ENCODE measurements at regions not wholly inside any gene's neighbourhood (a gene's known extent, or its start where the extent isn't known, plus 50 kb on each side); places are given as distances from the start of the nearest gene placed in this dataset.

- H3K27me3 Mint-ChIP-seq, result no peaks in the 10 kb centered on the region
- no peaks in the 10 kb centered on the region for H4K20me1 ChIP-seq (ENCODE audit: control insufficient read depth, insufficient read depth, low read length, poor library complexity, severe bottlenecking)
- H3K9me3 ChIP-seq (ENCODE audit: control extremely low read depth in 1 of 3, control insufficient read depth in 2 of 3, insufficient read depth in 1 of 3, low read length in 2 of 3), result peaks cover 0 to 3% (median 0%) of the 10 kb centered on the region in 3 donors
- no peak overlapping the region for H3K27ac ChIP-seq (ENCODE audit: low read length in 2 of 2)
- H3K4me2 ChIP-seq (replicated peaks; ENCODE audit: low read depth, low read length, poor library complexity, severe bottlenecking), result no peak overlapping the region
- H3K36me3 ChIP-seq (replicated peaks in 1 of 2; ENCODE audit: control extremely low read depth in 1 of 2, control insufficient read depth in 1 of 2, extremely low read depth in 1 of 2, insufficient read depth in 2 of 2, low read length in 1 of 2), result no peaks in the 10 kb centered on the region
- 83% methylated on average over 1 of the region's 2 CpGs for WGBS (ENCODE audit: insufficient coverage)
- no peaks in the 10 kb centered on the region for H3K4me1 ChIP-seq (ENCODE audit: control insufficient read depth in 2 of 2, insufficient read depth in 2 of 2, low read length in 2 of 2)
- no peaks in the 10 kb centered on the region for H3K79me2 ChIP-seq (ENCODE audit: control insufficient read depth, insufficient read depth, low read length)
- H3K4me3 ChIP-seq (ENCODE audit: control extremely low read depth in 1 of 5, extremely low read depth in 1 of 5, insufficient read depth in 1 of 5, low read depth in 2 of 5, low read length in 4 of 5), result no peak overlapping the region
- H3K9me3 Mint-ChIP-seq (ENCODE audit: insufficient read depth), result no peaks in the 10 kb centered on the region
- TF ChIP-seq CTCF (IDR thresholded peaks at IDR 0.05) (no peak), EZH2 (IDR thresholded peaks at IDR 0.05; ENCODE audit: borderline replicate concordance, insufficient read depth, low read depth, low read length, poor library complexity, severe bottlenecking) (no peak)
- intact Hi-C loops (cut with micrococcal nuclease), result no loop called here
- ATAC-seq (ENCODE audit: low read depth) (no peak), DNase-seq (no peak)
- no peaks in the 10 kb centered on the region for H3K27me3 ChIP-seq (replicated peaks in 1 of 4; ENCODE audit: control extremely low read depth in 1 of 4, control insufficient read depth in 3 of 4, insufficient read depth in 4 of 4, low read length in 3 of 4)
- no peak overlapping the region for H3K9ac ChIP-seq (ENCODE audit: low read length)
- H3K27ac Mint-ChIP-seq, result no peak overlapping the region
- H3K4me3 Mint-ChIP-seq, result no peak overlapping the region
- POLR2A ChIA-PET, result no interaction called here
- CTCF ChIA-PET, result interaction anchor here (0.6 kb wide), 1 partner anchor 392 kb away, joined by 3 read pairs; no protein-coding TSS in a partner anchor
- H2AFZ ChIP-seq (ENCODE audit: insufficient read depth, low read depth, low read length, poor library complexity, severe bottlenecking), result no peak overlapping the region
- no peaks in the 10 kb centered on the region for H3K4me1 Mint-ChIP-seq
Observed at GRCh38 chr4:111631215-111631999, 513.8 kb upstream of the FAM241A start.

GRCh38 chr4:111632641-111633151, 512.6 kb upstream of the FAM241A start:
- intact Hi-C loops (cut with micrococcal nuclease), result no loop called here
- POLR2A ChIA-PET, result no interaction called here
- DNase-seq (no peak), ATAC-seq (ENCODE audit: low read depth) (no peak)
- no peak overlapping the region for H3K27ac ChIP-seq (ENCODE audit: low read length in 2 of 2)
- no peak overlapping the region for H3K4me3 ChIP-seq (ENCODE audit: control extremely low read depth in 1 of 5, extremely low read depth in 1 of 5, insufficient read depth in 1 of 5, low read depth in 2 of 5, low read length in 4 of 5)
- no peaks in the 10 kb centered on the region for H3K4me1 ChIP-seq (ENCODE audit: control insufficient read depth in 2 of 2, insufficient read depth in 2 of 2, low read length in 2 of 2)
- CTCF ChIA-PET, result no interaction called here
- Mint-ChIP-seq H3K4me1 (no peaks in the 10 kb centered on the region), H3K27ac (no peak overlapping the region), H3K4me3 (no peak overlapping the region), H3K9me3 (ENCODE audit: insufficient read depth) (no peaks in the 10 kb centered on the region), H3K27me3 (peaks cover 4% of the 10 kb centered on the region)
- no peaks in the 10 kb centered on the region for H3K36me3 ChIP-seq (replicated peaks in 1 of 2; ENCODE audit: control extremely low read depth in 1 of 2, control insufficient read depth in 1 of 2, extremely low read depth in 1 of 2, insufficient read depth in 2 of 2, low read length in 1 of 2)
- no peak overlapping the region for H3K9ac ChIP-seq (ENCODE audit: low read length)
- H3K4me2 ChIP-seq (replicated peaks; ENCODE audit: low read depth, low read length, poor library complexity, severe bottlenecking), result no peak overlapping the region
- TF ChIP-seq EZH2 (IDR thresholded peaks at IDR 0.05; ENCODE audit: borderline replicate concordance, insufficient read depth, low read depth, low read length, poor library complexity, severe bottlenecking) (no peak), CTCF (IDR thresholded peaks at IDR 0.05) (no peak)
- peaks cover 0 to 3% (median 0%) of the 10 kb centered on the region in 3 donors for H3K9me3 ChIP-seq (ENCODE audit: control extremely low read depth in 1 of 3, control insufficient read depth in 2 of 3, insufficient read depth in 1 of 3, low read length in 2 of 3)
- H3K27me3 ChIP-seq (replicated peaks in 1 of 4; ENCODE audit: control extremely low read depth in 1 of 4, control insufficient read depth in 3 of 4, insufficient read depth in 4 of 4, low read length in 3 of 4), result no peaks in the 10 kb centered on the region
- H4K20me1 ChIP-seq (ENCODE audit: control insufficient read depth, insufficient read depth, low read length, poor library complexity, severe bottlenecking), result no peaks in the 10 kb centered on the region
- H3K79me2 ChIP-seq (ENCODE audit: control insufficient read depth, insufficient read depth, low read length), result no peaks in the 10 kb centered on the region
- no peak overlapping the region for H2AFZ ChIP-seq (ENCODE audit: insufficient read depth, low read depth, low read length, poor library complexity, severe bottlenecking)
- WGBS (ENCODE audit: insufficient coverage), result 100% methylated on average over 1 of the region's 1 CpG

Data from B cell (primary cell).